ENCODE measurements at regions not wholly inside any gene's neighbourhood (a gene's known extent, or its start where the extent isn't known, plus 50 kb on each side); places are given as distances from the start of the nearest gene placed in this dataset.

GRCh38 chr1:101723415-101723814 is 273.3 kb downstream of the OLFM3 start:
- no peak for DNase-seq

GRCh38 chr1:101728029-101728428 is 268.7 kb downstream of the OLFM3 start:
- DNase-seq: no peak

- no peak for DNase-seq
Observed at GRCh38 chr1:101730559-101730958, 266.2 kb downstream of the OLFM3 start.

GRCh38 chr1:101732261-101732660 is 264.5 kb downstream of the OLFM3 start:
- no peak for DNase-seq

- DNase-seq: no peak
Observed at GRCh38 chr1:101733340-101733739, 263.4 kb downstream of the OLFM3 start.

- DNase-seq: no peak
Observed at GRCh38 chr1:101738475-101738874, 258.3 kb downstream of the OLFM3 start.

- DNase-seq: no peak
Observed at GRCh38 chr1:101739146-101739545, 257.6 kb downstream of the OLFM3 start.

- no peak for DNase-seq
Observed at GRCh38 chr1:101739826-101740330, 256.8 kb downstream of the OLFM3 start.

GRCh38 chr1:101741910-101742309 is 254.8 kb downstream of the OLFM3 start:
- no peak for DNase-seq

- no peak for DNase-seq
Observed at GRCh38 chr1:101742509-101742908, 254.2 kb downstream of the OLFM3 start.

GRCh38 chr1:101745551-101746270 is 251.0 kb downstream of the OLFM3 start:
- DNase-seq: no peak

GRCh38 chr1:101748077-101748476 is 248.6 kb downstream of the OLFM3 start:
- DNase-seq: no peak

All from NCI-H82 (cell line).